H9 (cell line): ENCODE measurements at regions not wholly inside any gene's neighbourhood (a gene's known extent, or its start where the extent isn't known, plus 50 kb on each side); places are given as distances from the start of the nearest gene placed in this dataset.

Experiments
- DNase-seq: peaks from one replicate; pipeline ENCODE4 v3.0.0-alpha.2; 2017
- H2AFZ ChIP-seq: one replicate; pipeline ENCODE4 v1.6.1; 2013; ENCODE audit warnings: mild to moderate bottlenecking, low read length, control low read depth, moderate library complexity
- H2AK5ac ChIP-seq: 2 replicates; pipeline ENCODE4 v1.6.1; 2013; ENCODE audit warnings: low read length, control low read depth, mixed read lengths; ENCODE audit not compliant: insufficient read length
- H2BK120ac ChIP-seq: one replicate; pipeline ENCODE4 v1.6.1; 2013; ENCODE audit warnings: low read depth, mild to moderate bottlenecking, low read length, control low read depth, inconsistent platforms; ENCODE audit not compliant: poor library complexity, severe bottlenecking
- H2BK12ac ChIP-seq: 2 replicates; pipeline ENCODE4 v1.6.1; 2013; ENCODE audit warnings: low read length, control low read depth, mixed read lengths, low read depth; ENCODE audit not compliant: insufficient read length
- H2BK15ac ChIP-seq: 2 replicates; pipeline ENCODE4 v1.6.1; 2013; ENCODE audit warnings: low read depth, low read length, control low read depth
- H2BK20ac ChIP-seq: one replicate; pipeline ENCODE4 v1.6.1; 2013; ENCODE audit warnings: low read depth, mild to moderate bottlenecking, low read length, control low read depth, inconsistent platforms; ENCODE audit not compliant: poor library complexity, severe bottlenecking
- H2BK5ac ChIP-seq: 2 replicates; pipeline ENCODE4 v1.6.1; 2013; ENCODE audit warnings: low read length, control low read depth, mixed read lengths; ENCODE audit not compliant: insufficient read length
- H3K14ac ChIP-seq: 2 replicates; pipeline ENCODE4 v1.6.1; 2013; ENCODE audit warnings: low read length, control low read depth; ENCODE audit not compliant: insufficient read depth
- H3K18ac ChIP-seq: 2 replicates; pipeline ENCODE4 v1.6.1; 2013; ENCODE audit warnings: low read depth, mild to moderate bottlenecking, mixed read lengths, low read length, control low read depth; ENCODE audit not compliant: insufficient read length
- H3K23ac ChIP-seq: 2 replicates; pipeline ENCODE4 v1.6.1; 2013; ENCODE audit warnings: low read length, control low read depth, mixed read lengths, low read depth; ENCODE audit not compliant: insufficient read length
- H3K23me2 ChIP-seq: 2 replicates; pipeline ENCODE4 v1.6.1; 2013; ENCODE audit warnings: low read depth, mild to moderate bottlenecking, mixed read lengths, low read length, control low read depth; ENCODE audit not compliant: insufficient read length, poor library complexity, severe bottlenecking
- H3K27ac ChIP-seq: 2 replicates; pipeline ENCODE4 v1.5.1; 2013; ENCODE audit warnings: low read length, control low read depth, mixed read lengths, low read depth; ENCODE audit not compliant: insufficient read length
- H3K27me3 ChIP-seq: 2 replicates; pipeline ENCODE4 v1.6.1; 2013; ENCODE audit warnings: low read length, control low read depth, inconsistent platforms; ENCODE audit not compliant: insufficient read depth
- H3K4ac ChIP-seq: 2 replicates; pipeline ENCODE4 v1.6.1; 2013; ENCODE audit warnings: low read depth, mild to moderate bottlenecking, control low read depth, inconsistent platforms, low read length, moderate library complexity
- H3K4me1 ChIP-seq: 2 replicates; pipeline ENCODE4 v1.6.1; 2013; ENCODE audit warnings: low read length, control low read depth, inconsistent platforms; ENCODE audit not compliant: insufficient read depth
- H3K4me2 ChIP-seq: 2 replicates; pipeline ENCODE4 v1.6.1; 2013; ENCODE audit warnings: low read length, control low read depth, mixed read lengths; ENCODE audit not compliant: insufficient read length, insufficient read depth
- H3K56ac ChIP-seq: 2 replicates; pipeline ENCODE4 v1.6.1; 2013; ENCODE audit warnings: low read depth, mild to moderate bottlenecking, mixed read lengths, low read length, control low read depth; ENCODE audit not compliant: insufficient read length
- H3K79me1 ChIP-seq: 2 replicates; pipeline ENCODE4 v1.6.1; 2013; ENCODE audit warnings: low read depth, mild to moderate bottlenecking, moderate library complexity, low read length, control low read depth, inconsistent platforms; ENCODE audit not compliant: insufficient read depth, poor library complexity, severe bottlenecking
- H3K79me2 ChIP-seq: 2 replicates; pipeline ENCODE4 v1.6.1; 2013; ENCODE audit warnings: low read length, control low read depth, inconsistent platforms; ENCODE audit not compliant: insufficient read depth
- H3K9ac ChIP-seq: 2 replicates; pipeline ENCODE4 v1.6.1; 2013; ENCODE audit warnings: low read length, control low read depth, mixed read lengths; ENCODE audit not compliant: insufficient read length; ENCODE audit errors: extremely low read depth
- H3K9me3 ChIP-seq: one replicate; pipeline ENCODE4 v1.6.1; 2013; ENCODE audit warnings: low read depth, low read length, inconsistent platforms; ENCODE audit not compliant: control insufficient read depth
- H3T11ph ChIP-seq: one replicate; pipeline ENCODE4 v1.6.1; 2013; ENCODE audit warnings: mild to moderate bottlenecking, low read length, control low read depth, inconsistent platforms
- H4K20me1 ChIP-seq: one replicate; pipeline ENCODE4 v1.6.1; 2013; ENCODE audit not compliant: control insufficient read depth, insufficient read length, insufficient read depth
- H4K5ac ChIP-seq: 2 replicates; pipeline ENCODE4 v1.6.1; 2013; ENCODE audit warnings: low read depth, mild to moderate bottlenecking, mixed read lengths, low read length, control low read depth; ENCODE audit not compliant: insufficient read length
- H4K8ac ChIP-seq: replicated peaks from 2 replicates; pipeline ENCODE4 v1.6.1; 2013; ENCODE audit warnings: low read length, control low read depth, mixed read lengths, low read depth; ENCODE audit not compliant: insufficient read length
- H4K91ac ChIP-seq: 2 replicates; pipeline ENCODE4 v1.6.1; 2013; ENCODE audit warnings: low read depth, mild to moderate bottlenecking, moderate library complexity, mixed read lengths, low read length, control low read depth; ENCODE audit not compliant: insufficient read length
- H3K27ac Mint-ChIP-seq, 3 experiments: 2 replicates in 2 of 3; 3 replicates in 1 of 3; pipeline ENCODE4 v1.8.0; 2020 to 2021; ENCODE audit warnings: mixed read lengths in 3 of 3, mild to moderate bottlenecking in 1 of 3, moderate library complexity in 1 of 3
- H3K27me3 Mint-ChIP-seq: 2 replicates; pipeline ENCODE4 v1.8.0; 2021; ENCODE audit warnings: low read depth, mild to moderate bottlenecking, moderate library complexity, mixed read lengths
- H3K36me3 Mint-ChIP-seq, 3 experiments: 2 replicates in 2 of 3; 3 replicates in 1 of 3; pipeline ENCODE4 v1.8.0; 2020 to 2021; ENCODE audit warnings: low read depth in 3 of 3, mixed read lengths in 3 of 3; ENCODE audit not compliant: insufficient read depth in 1 of 3
- H3K4me1 Mint-ChIP-seq, 2 experiments: 2 replicates each; pipeline ENCODE4 v1.8.0; 2020; ENCODE audit warnings: mixed read lengths in 2 of 2
- H3K4me3 Mint-ChIP-seq, 2 experiments: 2 replicates in 1 of 2; 3 replicates in 1 of 2; pipeline ENCODE4 v1.8.0; 2020 to 2021; ENCODE audit warnings: mild to moderate bottlenecking in 2 of 2, mixed read lengths in 2 of 2, moderate library complexity in 1 of 2
- H3K9me3 Mint-ChIP-seq, 2 experiments: 2 replicates in 1 of 2; 3 replicates in 1 of 2; pipeline ENCODE4 v1.8.0; 2020; ENCODE audit warnings: mild to moderate bottlenecking in 2 of 2, mixed read lengths in 2 of 2, moderate library complexity in 1 of 2
- CTCF ChIP-seq: fragments of 200-600 bp; sonication (generic); conservative IDR thresholded peaks from 3 replicates; pipeline ENCODE4 v1.8.0; 2021; ENCODE audit warnings: antibody characterized with exemption, mild to moderate bottlenecking
- WGBS: extraction: QIAGEN DNeasy Blood & Tissue Kit; methylation state at CpG from one replicate; pipeline ENCODE4 v1.1.7; 2013; ENCODE audit warnings: missing lambda C conversion rate, low lambda C conversion rate, mixed read lengths; ENCODE audit not compliant: insufficient read length; ENCODE audit errors: extremely low coverage; 5-methylcytosine and 5-hydroxymethylcytosine counted together

- H3K9me3 Mint-ChIP-seq = no peaks in the 10 kb centered on the region
- Histone ChIP-seq H2BK12ac (no peak overlapping the region), H3K4ac (no peak overlapping the region), H3K4me1 (peaks cover 2% of the 10 kb centered on the region; the same call in 1 of the 2 replicates), H2AFZ (no peak overlapping the region), H3K79me2 (no peaks in the 10 kb centered on the region), H4K20me1 (no peaks in the 10 kb centered on the region), H4K8ac (no peak overlapping the region), H3K23me2 (no peaks in the 10 kb centered on the region), H3T11ph (no peak overlapping the region), H3K14ac (no peak overlapping the region), H3K9me3 (no peaks in the 10 kb centered on the region), H3K18ac (no peak overlapping the region), H3K27ac (no peak overlapping the region), H4K5ac (no peak overlapping the region), H2BK20ac (no peak overlapping the region), H3K23ac (no peak overlapping the region), H3K79me1 (no peaks in the 10 kb centered on the region), H3K56ac (no peak overlapping the region), H2BK15ac (no peak overlapping the region), H2AK5ac (no peak overlapping the region), H4K91ac (no peak overlapping the region), H3K9ac (no peak overlapping the region), H2BK120ac (no peak overlapping the region), H3K4me2 (no peak overlapping the region), H2BK5ac (no peak overlapping the region), H3K27me3 (no peaks in the 10 kb centered on the region)
- no peak overlapping the region for H3K4me3 Mint-ChIP-seq
- no peaks in the 10 kb centered on the region for H3K36me3 Mint-ChIP-seq
- WGBS = no CpG with 5 or more reads among the region's 18 CpGs
- no peak overlapping the region for H3K27ac Mint-ChIP-seq
- DNase-seq = no peak
- TF ChIP-seq CTCF = no peak
- H3K4me1 Mint-ChIP-seq = peaks cover 0 to 5% of the 10 kb centered on the region in 2 experiments; a peak in 1 of 4 replicates
- no peaks in the 10 kb centered on the region; the same call in 1 of the 2 replicates for H3K27me3 Mint-ChIP-seq
Observed at GRCh38 chr2:2728635-2729034, 397.6 kb upstream of the MYT1L start.
